ENCODE measurements at regions not wholly inside any gene's neighbourhood (a gene's known extent, or its start where the extent isn't known, plus 50 kb on each side); places are given as distances from the start of the nearest gene placed in this dataset.
A peak's percentile ranks its signal among the peaks of the same experiment; 100 is the strongest.

DNA sequence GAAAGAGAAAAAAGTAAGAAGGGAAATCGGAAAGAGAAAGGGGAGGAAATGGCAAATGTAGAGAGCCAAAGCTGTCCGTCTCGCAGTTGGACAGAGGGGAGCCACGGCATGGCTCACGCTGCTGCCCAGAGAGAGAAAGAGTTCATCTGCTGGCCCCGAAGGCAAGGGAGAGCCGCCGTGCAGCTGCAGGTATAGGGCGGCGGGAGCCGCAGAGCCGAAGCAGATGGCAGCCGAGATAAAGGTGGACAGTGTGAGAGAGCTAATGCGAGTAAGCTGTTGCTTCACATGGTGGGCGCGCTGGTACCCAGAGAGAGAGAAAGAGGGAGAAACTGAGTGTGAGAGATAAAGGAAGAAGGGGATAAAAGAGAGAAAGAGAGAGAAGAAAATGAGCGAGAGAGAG lies 188.4 kb upstream of the PPP1R26 start:
- ATAC-seq (no peak), FAIRE-seq (peak; percentile 23), DNase-seq (ENCODE audit: extremely low read depth in 1 of 4, low spot score in 3 of 4) (peak in 1 of 4 experiments; percentile 23)
- H3K9me1 ChIP-seq (ENCODE audit: control insufficient read depth, insufficient read depth, low read length), result no peaks in the 10 kb centered on the region
- H3K79me2 ChIP-seq (ENCODE audit: control insufficient read depth, insufficient read depth, low read length), result no peaks in the 10 kb centered on the region
- peaks cover 10% of the 10 kb centered on the region; the same call in 1 of the 2 replicates for H4K20me1 ChIP-seq (replicated peaks; ENCODE audit: control insufficient read depth, insufficient read depth, low read length)
- H3K4me1 ChIP-seq (replicated peaks in 1 of 2; ENCODE audit: control insufficient read depth in 2 of 2, insufficient read depth in 2 of 2, low read length in 2 of 2), result peaks cover 0 to 3% of the 10 kb centered on the region in 2 experiments; a peak in 1 of 5 replicates
- no peak overlapping the region for H3K27ac ChIP-seq (ENCODE audit: extremely low read depth, low read depth, low read length)
- peaks cover 23 to 52% of the 10 kb centered on the region in 2 experiments for H3K27me3 ChIP-seq (ENCODE audit: control insufficient read depth in 2 of 2, insufficient read depth in 2 of 2, low read length in 2 of 2)
- BruUV-seq (replicated peaks), result no TSS peak
- no peak overlapping the region for H3K4me3 ChIP-seq
- 0% methylated on average over 16 of the region's 17 CpGs for WGBS (ENCODE audit: insufficient coverage, low coverage, missing lambda C conversion rate)
- ChIA-PET CTCF (ENCODE audit: low intra/inter-chr PET ratio) (no interaction called here), POLR2A (no interaction called here)
- no peak overlapping the region for H3K9ac ChIP-seq (ENCODE audit: insufficient read depth in 1 of 2, low read depth in 2 of 2, low read length in 2 of 2)
- no peaks in the 10 kb centered on the region for H3K9me3 ChIP-seq (replicated peaks; ENCODE audit: control insufficient read depth, insufficient read depth, low read depth, low read length)
- no peaks in the 10 kb centered on the region for H3K36me3 ChIP-seq (ENCODE audit: control insufficient read depth, insufficient read depth, low read length)
- intact Hi-C loops (cut with micrococcal nuclease) (no loop called here), in situ Hi-C loops (cut with MboI) (no loop called here)
- H3K4me2 ChIP-seq (ENCODE audit: insufficient read depth, low read length), result no peak overlapping the region
- H2AFZ ChIP-seq (ENCODE audit: low read depth, low read length), result no peak overlapping the region
- TF ChIP-seq KDM5B (IDR thresholded peaks at IDR 0.05; ENCODE audit: insufficient replicate concordance, low read depth, low read length), result no peak
- no peak for TF ChIP-seq HNRNPUL1 (IDR thresholded peaks at IDR 0.05; ENCODE audit: low read length)
- no peak for TF ChIP-seq SMARCA5 (IDR thresholded peaks at IDR 0.05)
- no peak for TF ChIP-seq ZNF41 (CRISPR knock-in tag; conservative IDR thresholded peaks at IDR 0.05)
- TF ChIP-seq, protein P1, sequence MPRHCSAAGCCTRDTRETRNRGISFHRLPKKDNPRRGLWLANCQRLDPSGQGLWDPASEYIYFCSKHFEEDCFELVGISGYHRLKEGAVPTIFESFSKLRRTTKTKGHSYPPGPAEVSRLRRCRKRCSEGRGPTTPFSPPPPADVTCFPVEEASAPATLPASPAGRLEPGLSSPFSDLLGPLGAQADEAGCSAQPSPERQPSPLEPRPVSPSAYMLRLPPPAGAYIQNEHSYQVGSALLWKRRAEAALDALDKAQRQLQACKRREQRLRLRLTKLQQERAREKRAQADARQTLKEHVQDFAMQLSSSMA (CRISPR knock-in tag; IDR thresholded peaks at IDR 0.05), result no peak
- 0 out of 2 replicates have a peak, but pooled peaks have one; percentile 17 for TF ChIP-seq ARID1B (IDR thresholded peaks at IDR 0.05)
- TF ChIP-seq CBFA2T2 (conservative IDR thresholded peaks at IDR 0.05), result 0 out of 2 replicates have a peak, but pooled peaks have one; percentile 23
- peak; percentile 33; the same call in 1 of the 2 replicates for TF ChIP-seq CBFA2T3 (IDR thresholded peaks at IDR 0.05)
- TF ChIP-seq ZNF316 (IDR thresholded peaks at IDR 0.05), result no peak
- TF ChIP-seq MTA2 (IDR thresholded peaks at IDR 0.05; ENCODE audit: low read depth), result no peak
- no peak for TF ChIP-seq ZNF79 (CRISPR knock-in tag; IDR thresholded peaks at IDR 0.05; ENCODE audit: low read depth)

Data from K562 (cell line).